ENCODE measurements at regions not wholly inside any gene's neighbourhood (a gene's known extent, or its start where the extent isn't known, plus 50 kb on each side); places are given as distances from the start of the nearest gene placed in this dataset.
"Not testable (repeated sequence)": the region's sequence is repeated elsewhere in the genome, so short reads cannot be mapped to it uniquely, and the experiment has no call there.

DNA sequence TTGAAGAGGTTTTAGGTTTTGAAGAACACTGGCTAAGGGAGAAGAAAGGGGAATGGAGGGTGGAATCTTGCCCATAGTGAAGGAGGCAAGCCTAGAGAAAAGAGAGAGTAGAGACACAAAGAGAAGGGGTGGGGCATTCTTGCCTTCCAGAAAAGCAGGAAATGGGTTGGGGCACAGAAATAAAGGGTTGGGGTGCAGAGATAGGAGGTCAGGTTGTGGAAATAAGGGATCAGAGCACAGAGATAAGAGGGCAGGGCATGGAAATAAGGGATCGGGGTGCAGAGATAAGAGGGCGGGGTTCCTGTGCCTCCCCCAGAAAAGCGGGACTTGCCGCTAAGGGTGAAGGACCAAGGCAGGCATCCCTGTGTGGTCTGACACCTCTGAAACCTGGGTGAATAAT lies 69.9 kb downstream of the ALG1L2 start:
- DNase-seq, result not testable (repeated sequence)

DNA sequence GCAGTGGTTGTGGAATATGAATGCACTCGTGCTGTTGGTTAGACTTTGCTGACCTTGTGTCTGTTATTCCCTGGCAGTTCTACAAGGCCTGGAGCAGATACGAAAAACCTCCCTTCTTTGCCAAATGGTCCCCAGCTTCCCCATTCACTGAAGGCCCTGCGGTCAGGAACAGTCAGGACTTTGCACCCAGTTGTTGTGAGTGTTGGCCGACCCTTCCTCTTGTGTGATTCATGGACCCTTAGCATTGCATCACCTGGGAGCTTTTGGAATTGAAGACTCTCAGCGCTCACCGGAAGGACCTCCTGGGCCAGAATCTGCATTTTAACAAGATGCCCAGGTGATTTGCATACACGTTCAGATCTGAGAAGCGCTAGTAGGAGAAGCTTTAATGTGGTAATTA lies 71.6 kb downstream of the ALG1L2 start:
- not testable (repeated sequence) for DNase-seq

DNA sequence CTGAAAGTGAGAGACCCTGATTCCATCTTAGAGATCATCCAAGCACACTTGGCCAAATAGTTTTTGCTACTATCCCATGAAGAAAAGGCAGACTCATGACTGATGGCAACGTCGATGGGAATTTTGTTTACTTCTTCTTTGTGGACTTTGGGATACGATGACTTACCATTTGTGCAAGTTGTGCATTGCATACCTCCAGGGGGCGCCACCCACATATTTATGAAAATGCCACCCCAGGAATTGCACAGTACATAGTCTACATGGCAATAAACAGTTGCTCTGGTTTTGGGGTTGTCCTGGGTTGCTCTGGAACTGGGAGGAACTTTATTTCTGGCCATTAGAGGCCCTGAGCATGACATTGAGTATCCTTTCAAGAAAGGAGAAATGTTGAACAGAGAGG lies 73.8 kb downstream of the ALG1L2 start:
- not testable (repeated sequence) for DNase-seq

DNA sequence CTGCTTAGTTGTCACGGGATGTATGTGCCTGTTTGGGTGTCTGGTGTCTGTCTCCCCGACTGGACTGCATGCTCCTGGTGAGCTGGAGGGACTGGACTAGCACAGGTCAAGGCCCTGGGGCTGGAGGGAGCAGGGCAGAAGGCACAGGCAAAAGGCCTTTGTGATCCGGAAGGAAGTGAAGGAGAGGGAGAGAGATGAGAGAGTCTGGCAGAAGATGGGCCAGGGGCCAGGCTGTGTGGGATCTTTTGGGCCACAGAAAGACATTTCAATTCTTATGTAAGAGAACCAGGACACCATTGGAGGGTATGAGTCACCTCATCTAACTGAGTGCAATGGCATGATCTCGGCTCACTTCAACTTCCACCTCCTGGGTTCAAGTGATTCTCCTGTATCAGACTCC lies 85.2 kb downstream of the ALG1L2 start:
- not testable (repeated sequence) for DNase-seq

GRCh38 chr3:130175195-130175594 lies 93.6 kb downstream of the ALG1L2 start:
- not testable (repeated sequence) for DNase-seq

DNA sequence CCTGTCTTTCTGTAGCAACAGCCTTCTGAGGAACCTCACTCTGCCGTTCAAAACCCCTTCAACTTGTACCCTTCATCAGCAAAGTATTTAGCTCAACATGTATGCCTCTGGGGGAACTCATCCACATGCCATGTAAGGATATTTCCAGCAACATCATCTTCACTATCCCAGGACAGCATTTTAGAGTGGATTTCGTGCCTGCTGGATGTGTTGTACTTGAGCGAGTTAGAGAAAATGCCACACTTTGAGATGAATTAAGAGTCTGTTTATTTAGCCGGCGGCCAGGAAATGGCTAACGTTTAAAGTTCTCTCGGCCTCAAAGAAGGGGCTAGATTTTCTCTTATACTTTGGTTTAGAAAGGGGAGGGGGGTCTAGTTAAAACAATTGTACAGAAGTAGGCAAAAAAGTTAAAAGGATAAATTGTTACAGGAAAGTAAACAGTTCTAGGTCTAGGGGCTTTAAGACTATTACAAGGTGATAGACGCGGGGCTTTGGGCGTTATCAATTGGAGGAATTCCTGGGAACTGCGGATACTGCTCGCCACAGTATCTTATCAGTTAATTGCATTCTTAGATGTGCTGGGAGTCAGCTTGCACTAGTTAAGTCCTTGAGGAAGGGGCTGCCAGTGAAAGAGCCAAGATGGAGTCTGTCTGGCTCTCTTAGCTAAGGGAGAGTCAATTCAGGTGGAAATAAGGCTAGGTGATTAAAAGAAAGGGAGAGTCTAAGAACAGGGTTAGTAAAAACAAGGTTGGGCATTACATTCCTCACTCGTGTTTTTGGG lies 95.0 kb downstream of the ALG1L2 start:
- DNase-seq, result not testable (repeated sequence)

- DNase-seq, result not testable (repeated sequence)
Measured at GRCh38 chr3:130178835-130179234, 97.2 kb downstream of the ALG1L2 start.

- not testable (repeated sequence) for DNase-seq
Measured at GRCh38 chr3:130179353-130179970, 97.8 kb downstream of the ALG1L2 start.

DNA sequence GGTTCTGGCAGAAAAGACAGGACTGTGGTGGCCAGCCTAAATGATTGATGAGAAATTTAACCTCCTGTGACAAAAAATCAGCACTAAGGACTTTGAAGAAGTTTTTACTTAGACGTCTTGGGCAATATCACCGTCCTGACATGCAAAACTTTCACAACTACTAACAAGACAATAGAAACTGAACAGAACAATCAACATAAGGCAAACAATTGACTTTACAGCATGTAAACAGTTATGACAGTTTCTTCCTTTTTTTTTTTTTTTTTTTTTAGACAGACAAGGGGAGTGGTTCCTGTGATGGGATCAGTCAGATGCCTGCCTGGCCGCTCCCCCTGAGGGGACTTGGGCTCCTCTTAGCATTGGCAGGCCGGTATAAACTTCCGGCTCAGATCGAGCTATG lies 100.8 kb downstream of the ALG1L2 start:
- DNase-seq, result not testable (repeated sequence)

GRCh38 chr3:130183689-130184088 lies 102.1 kb downstream of the ALG1L2 start:
- not testable (repeated sequence) for DNase-seq

GRCh38 chr3:130184152-130185024 lies 102.8 kb downstream of the ALG1L2 start:
- not testable (repeated sequence) for DNase-seq

DNA sequence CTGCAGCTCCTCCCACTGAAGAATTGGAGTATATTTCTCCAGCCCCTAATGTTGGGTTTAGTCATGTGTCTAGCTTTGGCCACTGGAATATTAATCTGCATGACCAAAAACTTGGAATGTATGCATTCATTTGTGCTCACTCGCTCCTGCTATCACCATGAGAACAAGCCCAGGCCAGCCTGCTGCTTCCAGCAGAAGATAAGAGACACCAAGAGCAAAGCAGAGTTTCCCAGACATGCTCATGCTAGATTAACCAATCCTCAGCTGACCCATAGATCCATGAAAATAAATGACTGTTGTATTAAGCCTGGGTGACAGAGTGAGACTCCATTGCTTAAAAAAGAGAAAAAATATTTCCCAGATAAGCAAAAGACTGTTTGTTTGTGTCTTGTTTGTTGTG lies 119.6 kb downstream of the ALG1L2 start:
- not testable (repeated sequence) for DNase-seq

- not testable (repeated sequence) for DNase-seq
Measured at GRCh38 chr3:130203633-130204032, 122.0 kb downstream of the ALG1L2 start.

- DNase-seq, result no peak
Measured at GRCh38 chr3:130227540-130227939, 117.9 kb upstream of the COL6A5 start.

DNA sequence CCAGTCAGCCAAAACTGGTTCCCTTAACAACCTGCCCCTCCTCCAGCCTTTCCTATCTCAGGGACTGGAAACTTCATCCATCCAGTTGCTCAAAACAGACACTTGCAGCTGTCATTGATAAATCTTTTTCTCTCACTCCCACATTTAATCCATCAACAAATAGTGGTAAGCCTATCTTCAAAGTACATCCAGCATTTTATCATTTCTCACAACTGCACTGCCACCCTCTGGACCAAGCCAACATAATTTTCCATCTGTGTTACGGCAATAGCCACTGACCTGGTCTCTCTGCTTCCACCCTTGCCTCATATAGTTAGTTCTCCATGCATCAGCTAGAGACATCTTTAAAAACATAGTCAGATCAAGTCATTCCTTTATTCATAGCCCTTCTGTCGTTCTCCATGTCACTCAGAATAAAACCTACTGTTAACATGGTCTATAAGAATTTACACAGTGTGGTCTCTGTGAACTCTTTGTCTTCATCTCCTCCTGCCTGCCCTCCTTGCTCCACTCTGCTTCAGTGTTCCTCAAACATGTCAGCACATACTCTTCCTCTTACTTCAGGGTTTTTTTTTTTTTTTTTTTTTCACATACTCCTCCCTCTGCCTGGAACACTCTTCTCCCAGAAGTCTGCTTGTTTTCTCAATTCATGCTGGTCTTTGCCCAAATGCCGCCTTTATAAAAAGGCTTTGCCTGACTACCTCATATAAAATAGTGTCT lies 102.5 kb upstream of the COL6A5 start:
- no peak for DNase-seq

GRCh38 chr3:130243808-130244207 lies 101.7 kb upstream of the COL6A5 start:
- no peak for DNase-seq

- DNase-seq, result no peak
Measured at GRCh38 chr3:130250982-130251381, 94.5 kb upstream of the COL6A5 start.

DNA sequence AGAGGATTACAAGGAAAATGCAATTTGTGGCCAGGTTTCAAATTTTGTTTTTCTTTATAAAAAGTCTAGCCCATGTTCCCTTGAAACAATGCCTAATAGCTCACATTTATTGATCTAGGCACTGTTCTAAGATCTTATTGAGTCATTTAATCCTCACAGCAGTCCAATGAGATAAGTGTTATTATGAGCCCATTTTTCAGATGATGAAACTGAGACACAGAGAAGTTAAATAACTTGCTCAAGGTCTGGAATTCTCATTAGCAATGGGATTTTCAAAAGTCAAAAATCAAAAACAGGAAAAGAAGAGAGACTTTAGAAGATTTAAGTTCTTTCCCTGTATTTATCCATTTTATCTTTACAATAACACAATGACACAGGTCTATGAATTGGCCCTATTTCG lies 90.0 kb upstream of the COL6A5 start:
- DNase-seq, result no peak

GRCh38 chr3:130256821-130257340 lies 88.6 kb upstream of the COL6A5 start:
- no peak for DNase-seq

GRCh38 chr3:130258532-130258952 lies 86.9 kb upstream of the COL6A5 start:
- DNase-seq, result peak; percentile 26 to 63

DNA sequence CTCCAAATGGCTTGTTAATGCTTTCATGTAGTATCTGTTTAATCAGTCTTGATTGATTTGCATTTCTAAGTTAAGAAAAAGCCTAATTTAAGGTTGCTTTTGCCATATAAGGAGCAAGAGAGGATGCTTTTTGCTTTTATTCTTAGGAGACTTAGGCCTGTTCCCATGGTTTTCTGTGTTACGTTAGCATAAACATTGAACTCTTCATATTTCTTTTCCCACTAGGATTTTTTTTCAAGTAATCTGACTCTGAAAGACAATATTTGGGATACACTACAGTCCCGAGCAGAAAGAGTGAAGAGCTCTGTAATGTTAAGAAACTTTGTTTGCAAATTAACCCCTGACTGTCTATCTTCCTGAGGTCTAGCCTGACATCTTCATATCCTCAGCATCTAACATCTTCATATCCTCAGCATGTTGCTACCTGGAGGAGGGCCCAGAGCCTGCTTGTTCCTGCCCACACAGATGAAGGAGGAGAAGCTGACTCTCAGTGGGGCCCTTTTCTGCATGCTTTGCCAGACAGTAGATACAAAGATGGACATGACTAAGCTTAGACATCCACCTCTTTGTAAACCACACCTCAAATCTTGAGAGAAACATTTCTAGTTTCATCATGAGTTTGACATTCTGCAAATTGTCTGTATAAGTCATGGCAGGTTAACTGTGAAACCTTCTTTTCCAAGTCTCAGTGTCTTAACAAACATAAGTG lies 86.2 kb upstream of the COL6A5 start:
- no peak for DNase-seq

GRCh38 chr3:130260918-130261317 lies 84.6 kb upstream of the COL6A5 start:
- no peak for DNase-seq
